Erythroblast (primary cell): ENCODE measurements at regions not wholly inside any gene's neighbourhood (a gene's known extent, or its start where the extent isn't known, plus 50 kb on each side); places are given as distances from the start of the nearest gene placed in this dataset.
A peak's percentile ranks its signal among the peaks of the same experiment; 100 is the strongest.

Experiments used
- DNase-seq, 2 experiments: peaks; one replicate each; lab custom pipeline; 2025; lab: John Stamatoyannopoulos, UW
- GATA1 ChIP-seq: IDR thresholded peaks from 2 replicates; pipeline ENCODE4 v1.6.1; 2011; ENCODE audit warnings: low read depth, mild to moderate bottlenecking, control low read depth, low read length, moderate library complexity
- POLR2A ChIP-seq: IDR thresholded peaks from 2 replicates; pipeline ENCODE4 v1.6.1; 2011; ENCODE audit warnings: mild to moderate bottlenecking, low read length

DNA sequence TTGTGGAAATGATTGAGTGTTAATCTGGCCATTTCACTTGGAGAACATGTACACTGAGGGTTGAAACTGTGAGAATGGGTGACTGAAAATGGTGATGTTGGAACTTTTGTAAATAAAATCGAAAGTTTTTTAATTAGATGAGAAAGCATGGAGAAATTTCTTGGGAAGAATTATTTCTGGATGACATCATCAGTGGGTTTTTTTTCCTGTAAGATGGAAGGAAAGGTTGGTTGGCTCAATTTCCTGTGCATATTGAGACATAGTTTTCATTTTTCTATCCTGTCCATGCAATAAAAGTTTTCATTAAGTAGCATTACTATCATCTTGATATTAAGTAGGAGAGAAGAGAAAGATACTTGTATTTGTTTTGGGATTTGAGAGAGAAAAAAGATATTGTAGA lies 120.6 kb upstream of the HTR2A start:
- TF ChIP-seq POLR2A = no peak

DNA sequence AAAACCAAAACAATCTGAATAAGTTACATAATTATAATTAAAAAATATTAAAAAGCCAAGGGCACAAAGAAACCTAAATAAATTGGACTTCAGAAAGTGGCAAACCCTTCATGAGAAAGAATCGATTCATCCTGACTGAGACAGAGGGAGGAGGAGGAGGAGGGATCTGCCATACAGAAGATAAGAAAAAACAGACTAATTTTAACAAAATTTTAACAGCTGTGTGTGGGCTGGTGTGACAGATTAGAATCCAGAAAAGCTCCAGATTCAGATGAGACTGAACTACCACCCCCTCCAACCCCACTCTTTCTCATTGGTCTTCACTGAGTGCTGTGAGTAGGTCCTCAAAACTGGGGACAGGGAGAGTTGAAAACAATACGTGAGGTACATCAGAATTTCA lies 111.5 kb upstream of the HTR2A start:
- DNase-seq = peak in 1 of 2 experiments; percentile 14
- TF ChIP-seq POLR2A (no peak), GATA1 (no peak)

More for the DNA sequence above, 120.6 kb upstream of the HTR2A start:
- DNase-seq = no peak

- TF ChIP-seq GATA1 = no peak
- TF ChIP-seq POLR2A = no peak
- DNase-seq = no peak
Observed at GRCh38 chr13:47005756-47006414, 109.0 kb upstream of the HTR2A start.

DNA sequence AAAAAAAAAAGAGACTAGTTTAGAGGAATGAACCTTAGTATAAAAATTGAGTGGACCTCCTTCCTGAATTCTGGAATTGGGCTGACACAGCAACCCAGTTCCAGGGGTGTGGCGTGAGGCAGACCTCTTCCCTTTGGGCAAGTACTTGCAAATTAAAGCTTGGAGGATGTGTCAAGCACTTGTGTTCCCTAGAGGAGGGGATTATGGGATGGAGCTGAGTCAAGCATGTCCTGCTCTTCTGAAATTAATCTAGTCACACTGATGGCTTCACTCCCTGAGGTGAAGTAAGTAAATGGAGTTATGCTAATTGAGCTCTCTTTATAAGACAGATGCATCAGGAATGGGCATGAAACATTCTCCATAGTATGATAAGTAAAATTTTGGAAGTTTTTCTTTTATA lies 107.7 kb upstream of the HTR2A start:
- no peak for DNase-seq
- no peak for TF ChIP-seq POLR2A
- no peak for TF ChIP-seq GATA1

DNA sequence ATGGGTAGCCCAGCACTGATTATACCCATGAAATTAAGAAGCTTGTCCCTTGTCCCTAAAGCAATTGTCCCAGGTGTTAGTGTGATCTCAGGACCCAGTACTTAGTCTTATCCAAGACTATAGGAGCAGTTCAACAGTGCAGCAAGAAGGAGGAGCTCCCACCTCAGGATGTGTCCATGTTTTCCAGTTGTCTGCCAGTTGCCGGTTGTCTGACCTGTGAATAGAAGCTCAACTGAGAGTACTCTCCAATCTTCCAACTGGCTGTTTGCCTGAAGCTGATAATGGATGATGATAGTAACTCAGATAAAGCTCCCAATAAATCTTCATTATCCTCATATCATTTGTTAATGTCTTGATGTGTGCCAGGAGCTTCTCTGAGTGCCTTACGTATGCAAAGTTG lies 107.2 kb upstream of the HTR2A start:
- TF ChIP-seq GATA1 (no peak), POLR2A (no peak)

GRCh38 chr13:47000165-47000564 lies 103.3 kb upstream of the HTR2A start:
- DNase-seq = no peak

More for the DNA sequence above, 107.2 kb upstream of the HTR2A start:
- no peak for DNase-seq

DNA sequence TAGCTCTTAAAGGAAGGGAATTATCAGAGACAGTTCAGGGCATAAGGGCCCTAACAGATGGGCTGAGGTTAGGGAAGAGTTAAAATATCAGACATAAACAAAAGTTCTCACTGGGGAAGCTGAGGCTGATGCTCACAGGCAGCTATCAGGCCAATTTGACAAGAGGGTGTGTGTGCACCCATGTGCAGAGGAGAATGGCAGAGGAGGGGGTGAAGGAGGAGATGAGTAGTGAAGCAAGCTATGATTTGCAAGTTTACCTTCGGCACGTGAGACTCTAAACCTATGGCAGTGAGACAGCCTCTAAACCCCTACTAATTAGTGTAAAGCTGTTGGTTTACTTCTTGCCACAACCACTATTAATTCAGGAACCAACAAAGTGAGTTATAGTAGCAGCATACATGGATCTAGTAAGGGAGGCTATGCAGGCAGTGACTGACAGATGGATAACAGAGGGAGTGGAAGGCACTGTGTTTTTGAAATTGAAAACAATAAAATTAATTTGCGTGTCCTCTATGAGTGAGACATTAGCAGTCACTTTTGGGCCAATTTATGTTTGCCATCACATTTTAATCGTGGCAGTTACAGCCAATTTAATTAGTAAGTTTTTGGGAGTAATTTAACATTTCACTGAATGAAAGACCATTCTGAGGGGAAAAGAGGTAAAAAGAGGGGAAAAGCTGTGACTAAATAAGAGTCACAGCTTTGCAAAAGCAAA lies 99.6 kb upstream of the HTR2A start:
- TF ChIP-seq POLR2A = no peak
- no peak for TF ChIP-seq GATA1
- no peak for DNase-seq

More at GRCh38 chr13:47000165-47000564, 103.3 kb upstream of the HTR2A start:
- TF ChIP-seq GATA1 = no peak
- TF ChIP-seq POLR2A = no peak

GRCh38 chr13:46995874-46996273 lies 99.0 kb upstream of the HTR2A start:
- no peak for DNase-seq
- no peak for TF ChIP-seq GATA1
- no peak for TF ChIP-seq POLR2A

GRCh38 chr13:46994492-46994891 lies 97.6 kb upstream of the HTR2A start:
- TF ChIP-seq POLR2A (no peak), GATA1 (no peak)
- DNase-seq = no peak

- TF ChIP-seq POLR2A (no peak), GATA1 (no peak)
- DNase-seq = peak; percentile 6 to 11
Observed at GRCh38 chr13:46992383-46992952, 95.6 kb upstream of the HTR2A start.

DNA sequence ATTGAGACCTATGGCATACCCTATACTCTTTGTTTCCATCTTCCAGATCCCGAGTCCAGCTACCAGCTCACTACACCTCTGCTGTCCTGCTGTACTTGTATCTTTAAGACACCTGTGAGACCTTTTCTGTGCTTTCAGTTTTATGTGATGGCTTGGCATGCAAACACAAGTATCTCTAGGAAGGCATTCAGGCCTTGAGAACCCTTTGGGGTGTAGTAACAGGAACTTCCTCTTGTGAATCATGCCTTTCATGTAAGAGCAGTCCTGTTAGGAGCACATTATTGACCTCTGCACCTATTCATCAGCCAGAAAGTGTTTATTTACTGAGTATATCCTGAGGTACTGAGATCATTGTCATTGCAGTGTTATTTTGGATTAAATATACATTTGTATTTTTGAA lies 87.0 kb upstream of the HTR2A start:
- no peak for DNase-seq
- no peak for TF ChIP-seq GATA1
- no peak for TF ChIP-seq POLR2A

- no peak for DNase-seq
- no peak for TF ChIP-seq POLR2A
Observed at GRCh38 chr13:46982856-46983582, 86.2 kb upstream of the HTR2A start.

DNA sequence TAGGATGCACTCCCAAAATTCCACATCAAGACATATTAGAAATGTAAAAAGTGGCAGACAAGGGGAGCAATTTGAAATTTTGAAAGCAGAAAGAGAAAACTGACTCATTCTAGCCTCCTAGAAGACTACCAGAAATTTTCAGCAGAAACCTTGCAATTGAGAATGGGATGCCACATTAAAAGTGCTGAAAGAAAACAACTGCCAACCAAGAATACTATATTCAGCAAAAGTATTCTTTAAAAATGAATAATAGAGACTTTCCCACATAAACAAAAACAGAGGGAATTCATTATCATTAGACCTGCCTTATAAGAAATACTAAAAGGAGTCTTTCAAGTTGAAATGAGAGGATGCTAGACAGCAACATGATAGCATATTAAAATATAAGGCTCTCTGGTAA lies 78.3 kb upstream of the HTR2A start:
- no peak for DNase-seq
- no peak for TF ChIP-seq POLR2A
- no peak for TF ChIP-seq GATA1

DNA sequence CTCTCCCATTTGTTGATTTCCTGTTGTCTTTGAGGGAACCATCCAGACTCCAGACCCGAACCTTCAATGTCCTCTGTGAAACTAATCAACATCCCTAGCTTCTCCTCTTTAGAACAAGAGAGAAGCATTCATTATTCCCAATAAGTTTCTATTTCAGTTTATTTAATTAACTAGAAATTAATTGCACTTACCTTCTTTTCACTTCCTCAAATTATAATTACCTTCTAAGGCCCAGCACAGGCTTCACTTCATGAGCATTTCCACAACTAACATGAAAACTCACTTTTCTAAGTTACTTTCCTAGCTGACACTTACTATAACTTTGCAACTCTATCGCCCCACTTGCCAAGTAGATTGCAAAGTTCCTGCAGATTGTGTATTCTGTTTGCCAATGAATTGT lies 71.6 kb upstream of the HTR2A start:
- DNase-seq = no peak
- no peak for TF ChIP-seq POLR2A
- TF ChIP-seq GATA1 = no peak
